OCI-LY3 (cell line): ENCODE measurements at regions not wholly inside any gene's neighbourhood (a gene's known extent, or its start where the extent isn't known, plus 50 kb on each side); places are given as distances from the start of the nearest gene placed in this dataset.

Experiments used
- EZH2phosphoT487 ChIP-seq: fragments of 200-600 bp; shearing (Covaris generic); IDR thresholded peaks from 2 replicates; pipeline ENCODE4 v1.6.1; 2018; ENCODE audit warnings: antibody characterized with exemption, mixed run types, low read depth
- TF ChIP-seq, protein P1 (sequence below): fragments of 200-600, 300-600 bp; sonication (generic); IDR thresholded peaks from 2 replicates; pipeline ENCODE4 v1.5.1; 2014; ENCODE audit warnings: antibody characterized with exemption, low read length, low read depth

DNA sequence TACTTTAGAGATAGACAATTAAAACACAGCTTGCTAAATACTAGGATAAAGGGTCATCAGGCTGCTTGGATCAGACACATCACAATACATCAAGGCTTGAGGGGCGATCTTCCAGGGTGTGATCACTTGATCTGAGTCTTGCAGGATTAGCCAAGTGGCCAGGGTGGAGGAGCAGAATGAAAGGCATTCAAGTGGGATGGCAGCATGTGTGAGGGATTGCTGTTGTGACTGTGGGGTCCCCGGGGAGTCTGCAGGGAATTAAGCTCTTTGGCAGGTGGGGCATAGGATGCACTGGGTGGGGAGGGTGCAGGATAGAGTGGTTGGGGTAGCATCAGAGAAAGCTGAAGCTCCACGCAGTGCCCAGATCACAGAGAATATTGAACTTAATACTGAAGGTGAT, 58.0 kb upstream of the TMEM163 start:
- TF ChIP-seq, protein P1, sequence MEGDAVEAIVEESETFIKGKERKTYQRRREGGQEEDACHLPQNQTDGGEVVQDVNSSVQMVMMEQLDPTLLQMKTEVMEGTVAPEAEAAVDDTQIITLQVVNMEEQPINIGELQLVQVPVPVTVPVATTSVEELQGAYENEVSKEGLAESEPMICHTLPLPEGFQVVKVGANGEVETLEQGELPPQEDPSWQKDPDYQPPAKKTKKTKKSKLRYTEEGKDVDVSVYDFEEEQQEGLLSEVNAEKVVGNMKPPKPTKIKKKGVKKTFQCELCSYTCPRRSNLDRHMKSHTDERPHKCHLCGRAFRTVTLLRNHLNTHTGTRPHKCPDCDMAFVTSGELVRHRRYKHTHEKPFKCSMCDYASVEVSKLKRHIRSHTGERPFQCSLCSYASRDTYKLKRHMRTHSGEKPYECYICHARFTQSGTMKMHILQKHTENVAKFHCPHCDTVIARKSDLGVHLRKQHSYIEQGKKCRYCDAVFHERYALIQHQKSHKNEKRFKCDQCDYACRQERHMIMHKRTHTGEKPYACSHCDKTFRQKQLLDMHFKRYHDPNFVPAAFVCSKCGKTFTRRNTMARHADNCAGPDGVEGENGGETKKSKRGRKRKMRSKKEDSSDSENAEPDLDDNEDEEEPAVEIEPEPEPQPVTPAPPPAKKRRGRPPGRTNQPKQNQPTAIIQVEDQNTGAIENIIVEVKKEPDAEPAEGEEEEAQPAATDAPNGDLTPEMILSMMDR: no peak
- TF ChIP-seq EZH2phosphoT487: no peak
